Stimulated activated CD4-positive, alpha-beta T cell treated with anti-CD3 and anti-CD28 coated beads, Interleukin-1b, Interleukin-23, amount 100 ng/mL, for 48 hours (primary cell): ENCODE measurements at regions not wholly inside any gene's neighbourhood (a gene's known extent, or its start where the extent isn't known, plus 50 kb on each side); places are given as distances from the start of the nearest gene placed in this dataset.

Experiments
- DNase-seq: peaks from one replicate; pipeline ENCODE4 v3.0.0-alpha.2; 2020

GRCh38 chr12:98296462-98297079 lies 218.8 kb upstream of the TMPO start:
- no peak for DNase-seq

- DNase-seq, result no peak
These were observed 217.9 kb upstream of the TMPO start for GRCh38 chr12:98297538-98297937.

GRCh38 chr12:98308141-98308540 lies 207.2 kb upstream of the TMPO start:
- no peak for DNase-seq

- no peak for DNase-seq
These were observed 197.2 kb upstream of the TMPO start for GRCh38 chr12:98317939-98318899.

GRCh38 chr12:98319716-98320425 lies 195.5 kb upstream of the TMPO start:
- no peak for DNase-seq

GRCh38 chr12:98325003-98325402 lies 190.4 kb upstream of the TMPO start:
- DNase-seq, result no peak

- DNase-seq, result no peak
These were observed 186.9 kb upstream of the TMPO start for GRCh38 chr12:98328467-98328866.

- no peak for DNase-seq
These were observed 185.8 kb upstream of the TMPO start for GRCh38 chr12:98329589-98329988.

- no peak for DNase-seq
These were observed 182.7 kb upstream of the TMPO start for GRCh38 chr12:98332642-98333041.

GRCh38 chr12:98334768-98335167 lies 180.6 kb upstream of the TMPO start:
- DNase-seq, result no peak

- no peak for DNase-seq
These were observed 174.4 kb upstream of the TMPO start for GRCh38 chr12:98341026-98341425.

GRCh38 chr12:98341732-98342131 lies 173.7 kb upstream of the TMPO start:
- no peak for DNase-seq

GRCh38 chr12:98343002-98343567 lies 172.3 kb upstream of the TMPO start:
- no peak for DNase-seq

GRCh38 chr12:98344046-98344930 lies 171.1 kb upstream of the TMPO start:
- DNase-seq, result no peak

- DNase-seq, result no peak
These were observed 170.0 kb upstream of the TMPO start for GRCh38 chr12:98345308-98345876.

- no peak for DNase-seq
These were observed 164.3 kb upstream of the TMPO start for GRCh38 chr12:98351089-98351488.

- no peak for DNase-seq
These were observed 163.6 kb upstream of the TMPO start for GRCh38 chr12:98351784-98352183.

- DNase-seq, result no peak
These were observed 163.1 kb upstream of the TMPO start for GRCh38 chr12:98352218-98352811.

- no peak for DNase-seq
These were observed 162.6 kb upstream of the TMPO start for GRCh38 chr12:98352835-98353234.

GRCh38 chr12:98354520-98355035 lies 160.8 kb upstream of the TMPO start:
- DNase-seq, result no peak

GRCh38 chr12:98355322-98355721 lies 160.1 kb upstream of the TMPO start:
- DNase-seq, result no peak
